ENCODE measurements at regions not wholly inside any gene's neighbourhood (a gene's known extent, or its start where the extent isn't known, plus 50 kb on each side); places are given as distances from the start of the nearest gene placed in this dataset.

GRCh38 chr6:147852772-147853171 is 344.3 kb downstream of the SAMD5 start:
- H2AFZ ChIP-seq (ENCODE audit: low read length) = no peak overlapping the region
- FAIRE-seq = no peak
- H4K8ac ChIP-seq (ENCODE audit: extremely low read depth, insufficient read depth, low read length) = no peak overlapping the region
- H4K5ac ChIP-seq (ENCODE audit: insufficient read length, low read depth, low read length) = no peak overlapping the region
- no peak overlapping the region for H2BK20ac ChIP-seq (ENCODE audit: low read length)
- no peak overlapping the region for H4K91ac ChIP-seq (replicated peaks; ENCODE audit: insufficient read length, low read length)
- no peak overlapping the region for H3K27ac ChIP-seq (ENCODE audit: low read depth, low read length)
- no peaks in the 10 kb centered on the region for H3K36me3 ChIP-seq (ENCODE audit: control insufficient read depth in 2 of 4, insufficient read depth in 4 of 4, low read length in 3 of 4)
- H3K18ac ChIP-seq (ENCODE audit: extremely low read depth, low read length) = no peak overlapping the region
- H3K27me3 ChIP-seq (replicated peaks in 1 of 4; ENCODE audit: control insufficient read depth in 3 of 4, extremely low read depth in 1 of 4, insufficient read depth in 3 of 4, low read length in 3 of 4) = no peaks in the 10 kb centered on the region
- H2BK12ac ChIP-seq (ENCODE audit: low read depth, low read length) = no peak overlapping the region
- H3K14ac ChIP-seq (ENCODE audit: insufficient read length) = no peak overlapping the region
- H3K9me3 ChIP-seq (ENCODE audit: insufficient read depth in 2 of 2, low read depth in 1 of 2, low read length in 1 of 2) = no peaks in the 10 kb centered on the region
- H3K79me2 ChIP-seq (ENCODE audit: control insufficient read depth in 1 of 2, insufficient read depth in 2 of 2, low read length in 2 of 2) = no peaks in the 10 kb centered on the region
- 86% methylated on average over 2 of the region's 2 CpGs; no CpG with 5 or more reads in 1 of the 2 experiments for WGBS, 2 experiments (ENCODE audit: extremely low coverage in 1 of 2, insufficient coverage in 1 of 2, insufficient read length in 1 of 2, insufficient replicate concordance in 2 of 2, low coverage in 1 of 2, low lambda C conversion rate in 2 of 2, missing lambda C conversion rate in 1 of 2)
- no peaks in the 10 kb centered on the region for H3K23me2 ChIP-seq (ENCODE audit: low read depth, low read length)
- H2AK5ac ChIP-seq (ENCODE audit: low read depth, low read length) = no peak overlapping the region
- no peak overlapping the region for H3K4me3 ChIP-seq (ENCODE audit: extremely low read depth in 1 of 4, insufficient read depth in 2 of 4, low read depth in 3 of 4, low read length in 4 of 4)
- no peak overlapping the region for H2BK15ac ChIP-seq (ENCODE audit: low read length)
- H3K56ac ChIP-seq (replicated peaks; ENCODE audit: insufficient read length, low read depth, low read length) = no peak overlapping the region
- ChIA-PET POLR2A (ENCODE audit: partially characterized antibody) (no interaction called here), CTCF (ENCODE audit: partially characterized antibody) (no interaction called here)
- H3K79me1 ChIP-seq (ENCODE audit: low read depth, low read length) = no peaks in the 10 kb centered on the region
- H3K23ac ChIP-seq (ENCODE audit: insufficient read length) = no peak overlapping the region
- no peak for DNase-seq (ENCODE audit: low read depth in 1 of 2, low spot score in 2 of 2)
- H3K4me2 ChIP-seq (ENCODE audit: insufficient read depth in 1 of 2, low read depth in 2 of 2, low read length in 2 of 2) = no peak overlapping the region
- no peak overlapping the region for H2BK5ac ChIP-seq (ENCODE audit: low read depth, low read length)
- H4K20me1 ChIP-seq (replicated peaks in 1 of 2; ENCODE audit: control insufficient read depth in 1 of 2, insufficient read depth in 2 of 2, low read length in 2 of 2) = no peaks in the 10 kb centered on the region
- no peak overlapping the region for H2BK120ac ChIP-seq (replicated peaks; ENCODE audit: low read depth, low read length)
- H3K4me1 ChIP-seq (replicated peaks in 1 of 4; ENCODE audit: control insufficient read depth in 3 of 4, insufficient read depth in 4 of 4, low read length in 3 of 4) = no peaks in the 10 kb centered on the region
- H3K9ac ChIP-seq (replicated peaks in 1 of 4; ENCODE audit: extremely low read depth in 1 of 4, low read depth in 3 of 4, low read length in 3 of 4) = no peak overlapping the region
- no peak overlapping the region for H3K4ac ChIP-seq (replicated peaks; ENCODE audit: insufficient read length, low read depth, low read length)
- TF ChIP-seq, protein P1, sequence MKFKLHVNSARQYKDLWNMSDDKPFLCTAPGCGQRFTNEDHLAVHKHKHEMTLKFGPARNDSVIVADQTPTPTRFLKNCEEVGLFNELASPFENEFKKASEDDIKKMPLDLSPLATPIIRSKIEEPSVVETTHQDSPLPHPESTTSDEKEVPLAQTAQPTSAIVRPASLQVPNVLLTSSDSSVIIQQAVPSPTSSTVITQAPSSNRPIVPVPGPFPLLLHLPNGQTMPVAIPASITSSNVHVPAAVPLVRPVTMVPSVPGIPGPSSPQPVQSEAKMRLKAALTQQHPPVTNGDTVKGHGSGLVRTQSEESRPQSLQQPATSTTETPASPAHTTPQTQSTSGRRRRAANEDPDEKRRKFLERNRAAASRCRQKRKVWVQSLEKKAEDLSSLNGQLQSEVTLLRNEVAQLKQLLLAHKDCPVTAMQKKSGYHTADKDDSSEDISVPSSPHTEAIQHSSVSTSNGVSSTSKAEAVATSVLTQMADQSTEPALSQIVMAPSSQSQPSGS (IDR thresholded peaks at IDR 0.05; ENCODE audit: low read length) = no peak
- no peak for TF ChIP-seq FOSL1 (IDR thresholded peaks at IDR 0.05; ENCODE audit: insufficient read depth, low read depth, low read length)
- TF ChIP-seq EGR1 (IDR thresholded peaks at IDR 0.05; ENCODE audit: borderline replicate concordance, low read depth, low read length) = no peak
- TF ChIP-seq, protein P2, sequence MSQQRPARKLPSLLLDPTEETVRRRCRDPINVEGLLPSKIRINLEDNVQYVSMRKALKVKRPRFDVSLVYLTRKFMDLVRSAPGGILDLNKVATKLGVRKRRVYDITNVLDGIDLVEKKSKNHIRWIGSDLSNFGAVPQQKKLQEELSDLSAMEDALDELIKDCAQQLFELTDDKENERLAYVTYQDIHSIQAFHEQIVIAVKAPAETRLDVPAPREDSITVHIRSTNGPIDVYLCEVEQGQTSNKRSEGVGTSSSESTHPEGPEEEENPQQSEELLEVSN (IDR thresholded peaks at IDR 0.05) = no peak
- no peak for TF ChIP-seq SIN3A (conservative IDR thresholded peaks at IDR 0.05 in 1 of 2, IDR thresholded peaks at IDR 0.05 in 1 of 2; ENCODE audit: low read depth in 1 of 2, low read length in 2 of 2)
- no peak for TF ChIP-seq ZNF274 (IDR thresholded peaks at IDR 0.05; ENCODE audit: borderline replicate concordance, extremely low read depth, low read length)
- TF ChIP-seq JUND (IDR thresholded peaks at IDR 0.05; ENCODE audit: low read length) = no peak
- no peak for TF ChIP-seq SIX5 (IDR thresholded peaks at IDR 0.05; ENCODE audit: low read depth, low read length)
- no peak for TF ChIP-seq CBX5 (IDR thresholded peaks at IDR 0.05; ENCODE audit: low read depth, low read length)
- TF ChIP-seq POLR2A (IDR thresholded peaks at IDR 0.05; ENCODE audit: control extremely low read depth in 1 of 2, low read depth in 2 of 2, low read length in 2 of 2) = no peak
- no peak for TF ChIP-seq BACH1 (IDR thresholded peaks at IDR 0.05; ENCODE audit: low read length)
- TF ChIP-seq TBP (IDR thresholded peaks at IDR 0.05; ENCODE audit: low read depth, low read length) = no peak
- no peak for TF ChIP-seq CHD1 (IDR thresholded peaks at IDR 0.05; ENCODE audit: low read depth, low read length)
- no peak for TF ChIP-seq RAD21 (IDR thresholded peaks at IDR 0.05 in 1 of 2, conservative IDR thresholded peaks at IDR 0.05 in 1 of 2; ENCODE audit: low read depth in 2 of 2, low read length in 2 of 2)

Measured in H1 (cell line).